HepG2 (cell line): ENCODE measurements at regions not wholly inside any gene's neighbourhood (a gene's known extent, or its start where the extent isn't known, plus 50 kb on each side); places are given as distances from the start of the nearest gene placed in this dataset.

ENCODE experiments used
- FOXC1 ChIP-seq: sonication (generic); formaldehyde crosslinking; IDR thresholded peaks from 2 replicates; pipeline ENCODE4 v1.8.0; 2022; ENCODE audit warnings: mild to moderate bottlenecking, missing genetic modification reagents, borderline replicate concordance
- GABPB1 ChIP-seq: IDR thresholded peaks from 2 replicates; pipeline ENCODE4 v1.6.1; 2016; ENCODE audit warnings: mild to moderate bottlenecking, missing genetic modification reagents, moderate library complexity, missing compliant biosample characterization
- HINFP ChIP-seq: sonication (generic); formaldehyde crosslinking; IDR thresholded peaks from 2 replicates; pipeline ENCODE4 v1.4.0; 2020; ENCODE audit warnings: low read depth, mild to moderate bottlenecking, missing genetic modification reagents
- HMGA1 ChIP-seq: sonication (generic); formaldehyde crosslinking; conservative IDR thresholded peaks from 2 replicates; pipeline ENCODE4 v1.4.0; 2020; ENCODE audit warnings: missing genetic modification reagents
- ISL2 ChIP-seq: sonication (generic); formaldehyde crosslinking; IDR thresholded peaks from 2 replicates; pipeline ENCODE4 v1.5.0; 2020; ENCODE audit warnings: missing genetic modification reagents
- KMT2A ChIP-seq: sonication (generic); formaldehyde crosslinking; IDR thresholded peaks from 2 replicates; pipeline ENCODE4 v1.4.0; 2020; ENCODE audit warnings: missing genetic modification reagents
- MATR3 ChIP-seq: sonication (generic); formaldehyde crosslinking; IDR thresholded peaks from 2 replicates; pipeline ENCODE4 v1.4.0; 2020; ENCODE audit warnings: missing genetic modification reagents
- NFKBIZ ChIP-seq: IDR thresholded peaks from 2 replicates; pipeline ENCODE4 v1.6.1; 2018; ENCODE audit warnings: missing genetic modification reagents, missing compliant biosample characterization
- PLRG1 ChIP-seq: fragments of 450-650 bp; conservative IDR thresholded peaks from 2 replicates; pipeline ENCODE4 v1.6.1; 2016
- REST ChIP-seq, 2 experiments: IDR thresholded peaks; 2 replicates each; pipeline ENCODE4 v1.6.1; 2011 to 2012; ENCODE audit warnings: low read length in 2 of 2, borderline replicate concordance in 1 of 2, low read depth in 1 of 2, mild to moderate bottlenecking in 1 of 2, moderate library complexity in 1 of 2
- ZNF101 ChIP-seq: sonication (generic); formaldehyde crosslinking; IDR thresholded peaks from 2 replicates; pipeline ENCODE4 v1.4.0; 2020; ENCODE audit warnings: mild to moderate bottlenecking, low read depth, missing genetic modification reagents, borderline replicate concordance
- ZNF274 ChIP-seq: sonication (generic); formaldehyde crosslinking; IDR thresholded peaks from 2 replicates; pipeline ENCODE4 v1.5.1; 2020; ENCODE audit warnings: mild to moderate bottlenecking, missing genetic modification reagents
- ZNF367 ChIP-seq: sonication (generic); formaldehyde crosslinking; IDR thresholded peaks from 2 replicates; pipeline ENCODE4 v1.4.0; 2020; ENCODE audit warnings: missing genetic modification reagents, borderline replicate concordance
- ZNF512 ChIP-seq: sonication (generic); formaldehyde crosslinking; IDR thresholded peaks from 2 replicates; pipeline ENCODE4 v1.4.0; 2020; ENCODE audit warnings: mild to moderate bottlenecking, missing genetic modification reagents
- ZNF597 ChIP-seq: sonication (generic); formaldehyde crosslinking; IDR thresholded peaks from 2 replicates; pipeline ENCODE4 v1.5.0; 2020; ENCODE audit warnings: missing genetic modification reagents
- ZNF609 ChIP-seq: sonication (generic); formaldehyde crosslinking; IDR thresholded peaks from 2 replicates; pipeline ENCODE4 v1.4.0; 2020; ENCODE audit warnings: mild to moderate bottlenecking, missing genetic modification reagents, borderline replicate concordance

GRCh38 chr4:104728380-104729122 lies 233.9 kb upstream of the CXXC4 start (continued):
- TF ChIP-seq ZNF512 (CRISPR knock-in tag) (no peak), NFKBIZ (CRISPR knock-in tag) (peak; percentile 73; the same call in 1 of the 2 replicates), FOXC1 (CRISPR knock-in tag) (no peak), ZNF274 (CRISPR knock-in tag) (no peak), KMT2A (no peak), ZNF101 (CRISPR knock-in tag) (no peak), ISL2 (CRISPR knock-in tag) (no peak), ZNF367 (CRISPR knock-in tag) (no peak), REST (IDR thresholded peaks at IDR 0.05; ENCODE audit: borderline replicate concordance in 1 of 2, low read depth in 1 of 2, low read length in 2 of 2) (peak in 1 of 2 experiments; percentile 19; a peak in 1 of 4 replicates), ZNF609 (CRISPR knock-in tag) (no peak), ZNF597 (CRISPR knock-in tag) (no peak), HINFP (CRISPR knock-in tag) (no peak), PLRG1 (no peak), GABPB1 (0 out of 2 replicates have a peak, but pooled peaks have one; percentile 28), HMGA1 (no peak), MATR3 (no peak)
